B cell (primary cell): ENCODE measurements at regions not wholly inside any gene's neighbourhood (a gene's known extent, or its start where the extent isn't known, plus 50 kb on each side); places are given as distances from the start of the nearest gene placed in this dataset.

ENCODE experiments used
- EZH2 ChIP-seq: IDR thresholded peaks from 2 replicates; pipeline ENCODE4 v1.6.1; 2012; ENCODE audit warnings: borderline replicate concordance, low read depth, mild to moderate bottlenecking, moderate library complexity, low read length; ENCODE audit not compliant: insufficient read depth, poor library complexity, severe bottlenecking
- TF ChIP-seq, protein P1 (sequence below): fragments of 200-600 bp; IDR thresholded peaks from one replicate; pipeline ENCODE4 v1.8.0; 2022; ENCODE audit warnings: antibody characterized with exemption, mild to moderate bottlenecking

DNA sequence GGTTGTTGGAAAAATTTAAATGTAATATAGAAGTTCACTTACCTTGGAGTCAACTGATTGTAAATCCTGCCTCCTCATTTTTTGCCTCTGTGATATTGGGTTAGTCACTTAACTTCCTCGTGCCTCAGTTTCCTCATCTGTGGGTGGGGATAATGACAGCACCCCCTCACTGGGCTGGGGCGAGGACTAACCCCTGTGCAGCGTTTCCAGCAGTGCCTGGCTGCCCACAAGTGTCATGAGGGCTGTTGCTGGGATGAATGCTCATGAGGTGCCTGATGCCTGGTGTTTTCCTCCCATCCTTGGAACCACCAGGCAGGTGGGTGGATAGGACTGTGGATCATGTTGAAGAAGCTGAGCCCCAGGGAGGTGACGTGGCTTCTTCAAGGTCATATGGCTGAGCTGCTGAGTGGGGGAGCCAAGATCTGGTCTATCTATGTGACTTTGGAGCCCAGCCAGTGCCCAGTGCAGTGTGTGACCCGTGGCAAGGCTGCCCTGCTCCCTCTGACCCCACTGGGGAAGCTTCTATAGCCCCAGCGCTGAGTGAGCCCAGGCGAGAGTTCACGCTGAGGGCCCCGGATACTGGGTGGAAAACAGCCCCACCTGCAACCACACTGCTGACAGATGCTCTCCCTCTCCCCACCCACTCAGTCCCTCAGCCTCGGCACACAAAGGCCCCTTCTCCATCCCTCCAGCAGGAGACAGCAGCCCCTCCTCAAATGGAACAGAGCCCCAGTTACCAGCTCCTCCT, 446.0 kb downstream of the PTPRU start:
- TF ChIP-seq, protein P1, sequence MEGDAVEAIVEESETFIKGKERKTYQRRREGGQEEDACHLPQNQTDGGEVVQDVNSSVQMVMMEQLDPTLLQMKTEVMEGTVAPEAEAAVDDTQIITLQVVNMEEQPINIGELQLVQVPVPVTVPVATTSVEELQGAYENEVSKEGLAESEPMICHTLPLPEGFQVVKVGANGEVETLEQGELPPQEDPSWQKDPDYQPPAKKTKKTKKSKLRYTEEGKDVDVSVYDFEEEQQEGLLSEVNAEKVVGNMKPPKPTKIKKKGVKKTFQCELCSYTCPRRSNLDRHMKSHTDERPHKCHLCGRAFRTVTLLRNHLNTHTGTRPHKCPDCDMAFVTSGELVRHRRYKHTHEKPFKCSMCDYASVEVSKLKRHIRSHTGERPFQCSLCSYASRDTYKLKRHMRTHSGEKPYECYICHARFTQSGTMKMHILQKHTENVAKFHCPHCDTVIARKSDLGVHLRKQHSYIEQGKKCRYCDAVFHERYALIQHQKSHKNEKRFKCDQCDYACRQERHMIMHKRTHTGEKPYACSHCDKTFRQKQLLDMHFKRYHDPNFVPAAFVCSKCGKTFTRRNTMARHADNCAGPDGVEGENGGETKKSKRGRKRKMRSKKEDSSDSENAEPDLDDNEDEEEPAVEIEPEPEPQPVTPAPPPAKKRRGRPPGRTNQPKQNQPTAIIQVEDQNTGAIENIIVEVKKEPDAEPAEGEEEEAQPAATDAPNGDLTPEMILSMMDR: no peak
- TF ChIP-seq EZH2: no peak
